Dedifferentiated amniotic fluid mesenchymal stem cell (primary cell): ENCODE measurements at regions not wholly inside any gene's neighbourhood (a gene's known extent, or its start where the extent isn't known, plus 50 kb on each side); places are given as distances from the start of the nearest gene placed in this dataset.
"Not testable (repeated sequence)": the region's sequence is repeated elsewhere in the genome, so short reads cannot be mapped to it uniquely, and the experiment has no call there.

Source experiments
- DNase-seq: peaks from one replicate; pipeline ENCODE4 v3.0.0-alpha.2; 2016; ENCODE audit errors: extremely low spot score

- no peak for DNase-seq
Observed at GRCh38 chr2:17362956-17363355, 155.3 kb downstream of the RAD51AP2 start.

GRCh38 chr2:17355608-17356329, 162.5 kb downstream of the RAD51AP2 start:
- no peak for DNase-seq

DNA sequence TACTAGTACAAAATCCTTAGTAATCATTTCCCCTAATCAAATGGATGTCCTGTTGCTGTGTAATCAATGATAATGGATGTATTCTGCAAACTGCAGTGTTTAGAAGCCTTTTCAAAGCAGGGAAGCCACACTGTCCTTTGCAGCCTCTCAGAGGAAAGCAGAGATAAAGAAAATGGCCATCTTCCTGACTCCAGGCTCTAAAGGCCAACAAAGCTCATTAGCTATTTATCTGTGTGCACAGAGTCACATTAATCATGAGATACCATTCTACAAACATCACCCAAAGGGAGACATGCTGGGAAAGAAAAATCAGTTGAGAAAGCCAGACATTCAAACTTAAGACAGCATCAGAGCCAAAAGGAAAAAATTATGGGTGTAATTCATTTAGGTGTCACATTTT, 165.0 kb downstream of the RAD51AP2 start:
- DNase-seq, result no peak

DNA sequence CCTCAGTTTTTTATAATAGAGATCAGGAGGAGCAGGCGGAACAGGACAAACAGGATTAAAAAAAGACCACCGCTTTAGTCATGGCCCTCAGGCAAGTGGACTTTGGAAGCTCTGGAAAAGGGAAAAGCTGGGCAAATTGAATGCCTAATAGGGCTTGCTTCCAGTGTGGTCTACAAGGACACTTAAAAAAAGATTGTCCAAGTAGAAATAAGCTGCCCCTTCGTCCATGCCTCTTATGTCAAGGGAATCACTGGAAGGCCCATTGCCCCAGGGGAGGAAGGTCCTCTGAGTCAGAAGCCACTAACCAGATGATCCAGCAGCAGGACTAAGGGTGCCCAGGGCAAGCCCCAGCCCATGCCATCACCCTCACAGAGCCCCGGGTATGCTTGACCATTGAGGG, 175.5 kb downstream of the RAD51AP2 start:
- DNase-seq, result not testable (repeated sequence)

DNA sequence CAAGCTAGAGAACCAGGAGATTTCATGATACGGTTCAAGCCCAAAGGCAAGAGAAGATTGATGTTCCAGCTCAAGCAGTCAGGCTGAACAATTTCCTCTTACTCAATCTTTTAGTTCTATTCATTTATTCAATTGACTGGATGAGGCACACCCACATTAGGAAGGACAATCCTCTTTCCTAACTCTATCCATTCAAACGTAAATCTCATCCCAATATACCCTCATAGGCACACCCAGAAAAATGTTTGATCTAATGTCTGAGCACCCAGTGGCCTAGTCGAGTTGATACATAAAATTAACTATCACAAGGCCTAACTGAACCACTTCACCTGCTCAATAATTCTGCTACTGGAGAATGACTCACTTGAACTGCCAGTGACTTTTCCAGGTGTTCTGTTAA, 180.7 kb downstream of the RAD51AP2 start:
- no peak for DNase-seq

- DNase-seq, result no peak
Observed at GRCh38 chr2:17336458-17336857, 181.8 kb downstream of the RAD51AP2 start.

DNA sequence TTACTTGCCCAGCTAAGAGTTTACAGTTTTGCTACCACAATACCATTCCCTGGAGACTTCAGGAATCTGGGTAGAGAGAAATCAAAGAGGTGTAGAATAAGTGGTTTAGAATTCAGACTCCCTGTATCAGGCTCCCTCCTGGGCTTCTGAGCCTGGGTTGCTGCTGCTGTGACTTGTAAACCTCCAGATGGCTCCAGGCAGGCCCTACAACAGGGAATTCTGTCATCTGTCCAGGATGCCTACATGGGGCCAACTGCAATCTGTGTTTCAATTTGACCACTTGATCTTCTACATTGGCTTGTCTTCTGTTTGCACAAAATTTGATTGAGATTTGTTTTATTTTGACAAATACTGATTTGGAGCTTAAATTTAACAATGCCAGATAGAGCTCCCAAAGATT, 183.9 kb downstream of the RAD51AP2 start:
- DNase-seq, result no peak

DNA sequence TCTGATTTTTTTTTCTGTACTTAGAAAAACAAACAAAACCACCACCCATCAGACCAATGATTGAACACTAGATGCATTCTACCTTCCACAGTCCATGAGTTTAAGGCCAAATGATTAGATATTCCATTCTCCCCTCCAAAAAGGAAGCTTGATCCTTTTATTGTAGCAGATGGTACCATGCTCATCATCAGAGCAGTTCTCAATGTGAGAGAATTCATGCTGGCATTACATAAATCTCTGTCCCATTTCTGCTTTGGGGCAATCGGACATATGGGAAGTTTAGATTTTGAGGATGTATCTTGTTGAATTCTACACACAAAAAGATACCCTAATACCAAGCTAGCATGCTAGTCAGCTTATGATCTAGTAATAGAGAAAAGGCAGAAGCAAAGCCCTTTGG, 186.6 kb downstream of the RAD51AP2 start:
- DNase-seq, result no peak

GRCh38 chr2:17328161-17328560, 190.1 kb downstream of the RAD51AP2 start:
- no peak for DNase-seq

DNA sequence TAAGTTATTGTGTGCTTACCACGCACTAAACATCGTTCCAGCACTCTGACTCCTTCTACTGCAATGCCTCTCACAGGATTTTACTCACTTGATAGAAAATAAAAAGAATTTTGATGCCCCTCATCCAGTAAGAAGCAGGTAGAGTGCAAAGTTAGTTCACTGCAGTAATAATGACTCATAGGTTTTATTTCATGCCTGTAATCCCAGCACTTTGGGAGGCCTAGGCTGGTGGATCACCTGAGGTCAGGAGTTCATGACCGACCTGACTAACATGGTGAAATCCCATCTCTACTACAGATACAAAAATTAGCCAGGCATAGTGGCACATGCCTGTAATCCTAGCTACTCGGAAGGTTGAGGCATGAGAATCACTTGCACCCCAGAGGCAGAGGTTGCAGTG, 190.6 kb downstream of the RAD51AP2 start:
- no peak for DNase-seq

GRCh38 chr2:17326717-17327116, 191.5 kb downstream of the RAD51AP2 start:
- no peak for DNase-seq

DNA sequence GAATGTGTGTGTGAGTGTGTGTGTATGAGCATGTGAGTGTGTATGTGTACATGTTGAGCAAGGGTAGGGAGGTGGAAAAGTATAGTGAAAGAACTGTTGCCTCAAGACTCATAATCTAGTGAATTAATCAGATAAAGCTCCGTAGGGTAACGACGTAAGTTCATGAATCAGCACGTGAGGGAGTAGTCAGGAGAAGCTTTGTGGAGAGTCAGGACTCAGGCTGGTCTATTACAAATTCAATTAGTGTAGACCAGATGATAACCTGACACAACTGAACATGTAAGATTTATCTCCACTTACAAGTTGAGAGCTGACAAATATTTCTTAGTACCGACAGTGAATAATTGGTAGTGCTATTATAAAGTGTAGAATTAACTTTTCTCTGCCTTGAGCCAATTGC, 194.5 kb downstream of the RAD51AP2 start:
- no peak for DNase-seq

DNA sequence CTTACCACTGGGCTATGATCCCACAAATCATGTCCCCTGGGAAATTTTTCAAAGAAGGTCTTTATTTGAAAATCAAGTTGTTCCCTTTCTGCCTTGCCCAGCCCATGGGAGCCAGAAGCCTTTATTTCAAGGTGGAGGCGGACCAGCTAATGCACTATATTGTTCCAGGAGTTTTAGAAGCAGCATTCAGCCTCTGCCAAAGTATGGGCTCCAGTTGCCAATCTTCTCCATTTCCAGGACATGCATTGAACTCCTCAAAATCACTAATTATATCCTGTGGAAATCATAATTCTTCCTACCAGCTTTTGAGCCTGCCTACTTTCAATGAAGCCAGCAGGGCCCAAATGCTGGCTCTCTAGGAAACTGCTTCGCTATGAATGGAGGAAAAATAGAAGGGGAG, 195.8 kb downstream of the RAD51AP2 start:
- DNase-seq, result no peak

DNA sequence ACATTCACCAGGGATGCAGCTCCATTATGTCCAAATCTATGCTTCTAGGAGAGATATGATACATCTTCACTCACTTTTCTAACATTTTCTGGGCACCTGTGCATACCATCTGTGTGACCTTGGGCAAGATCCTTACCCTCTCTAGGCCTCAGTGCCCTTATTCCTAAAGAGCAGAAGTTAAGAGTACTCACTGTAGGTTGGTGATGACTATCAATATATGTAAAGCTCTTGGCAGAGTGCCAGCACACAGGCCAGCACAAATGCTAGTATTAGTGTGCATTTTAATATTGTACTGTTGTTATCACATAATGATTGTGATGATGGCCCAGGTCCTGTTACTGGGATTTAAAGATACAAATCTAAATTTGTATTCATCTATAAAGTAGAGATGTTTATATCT, 199.2 kb downstream of the RAD51AP2 start:
- no peak for DNase-seq

DNA sequence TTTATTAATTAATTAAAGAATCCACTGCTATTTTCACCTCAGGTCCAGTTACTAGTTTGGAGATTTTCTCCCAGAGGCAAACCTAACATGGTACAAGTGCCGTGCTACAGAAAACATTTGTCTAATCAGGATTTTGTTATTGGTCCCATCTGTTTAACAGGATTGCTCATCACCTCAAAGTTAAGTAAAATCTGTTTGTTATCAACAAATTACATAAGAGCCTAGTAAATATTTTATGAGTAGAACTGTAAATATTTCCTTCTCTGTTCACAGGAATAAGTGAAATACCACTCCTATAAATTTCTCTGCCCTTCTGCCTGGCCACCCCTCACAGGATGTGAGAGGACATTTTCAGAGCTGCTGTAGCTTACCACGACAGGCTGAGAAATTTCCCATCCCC, 200.2 kb downstream of the RAD51AP2 start:
- no peak for DNase-seq

GRCh38 chr2:17317439-17317976, 200.7 kb downstream of the RAD51AP2 start:
- no peak for DNase-seq

DNA sequence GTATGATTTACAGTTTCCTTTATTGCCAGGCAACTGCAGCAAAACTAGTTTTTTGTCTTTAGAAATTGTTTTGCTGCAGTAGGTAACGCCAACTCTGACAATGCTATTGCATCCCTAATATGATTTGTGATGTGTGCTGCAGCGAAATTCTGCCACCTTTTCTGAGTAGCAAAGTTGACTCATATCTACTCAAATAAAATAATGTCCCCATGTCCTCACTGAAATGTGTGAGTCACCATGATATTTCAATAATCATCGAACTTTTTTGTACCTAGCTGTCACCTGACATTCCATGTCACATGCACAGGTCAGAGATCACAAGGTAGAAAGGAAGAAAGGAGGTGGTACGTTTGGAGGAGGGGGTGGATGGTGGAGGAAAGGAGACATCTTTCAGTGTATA, 205.0 kb downstream of the RAD51AP2 start:
- no peak for DNase-seq

GRCh38 chr2:17311771-17312511, 206.3 kb downstream of the RAD51AP2 start:
- DNase-seq, result no peak

DNA sequence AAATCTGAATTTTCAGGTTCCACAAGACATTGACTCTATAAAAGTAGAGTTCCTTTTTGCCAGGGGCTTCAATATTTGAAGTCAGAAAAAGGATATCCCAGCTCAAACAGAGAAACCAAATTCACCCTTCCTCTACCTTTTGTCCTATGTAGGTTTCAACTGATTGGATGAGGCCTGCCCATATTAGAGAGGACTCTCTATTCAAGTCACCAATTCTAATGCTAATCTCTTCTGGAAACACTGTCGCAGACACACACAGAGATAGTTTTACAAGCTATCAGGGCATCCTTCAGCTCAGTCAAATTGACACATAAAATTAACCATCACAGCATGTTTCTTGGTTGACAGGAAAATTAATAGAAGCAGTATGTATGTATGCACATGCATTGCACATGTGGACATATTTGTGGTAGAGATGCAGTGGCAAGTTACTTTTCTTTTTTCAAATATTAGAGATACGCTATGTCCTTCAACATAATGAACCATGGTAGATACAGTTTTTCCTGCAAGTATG, 207.1 kb downstream of the RAD51AP2 start:
- DNase-seq, result no peak

- peak; percentile 26 for DNase-seq
Observed at GRCh38 chr2:17309741-17310339, 208.4 kb downstream of the RAD51AP2 start.

GRCh38 chr2:17309181-17309580, 209.1 kb downstream of the RAD51AP2 start:
- peak; percentile 45 for DNase-seq

- no peak for DNase-seq
Observed at GRCh38 chr2:17306706-17307105, 211.5 kb downstream of the RAD51AP2 start.

GRCh38 chr2:17306219-17306618, 212.0 kb downstream of the RAD51AP2 start:
- no peak for DNase-seq
